AG10803 (cell line): ENCODE measurements at regions not wholly inside any gene's neighbourhood (a gene's known extent, or its start where the extent isn't known, plus 50 kb on each side); places are given as distances from the start of the nearest gene placed in this dataset.
A peak's percentile ranks its signal among the peaks of the same experiment; 100 is the strongest.
"Not testable (repeated sequence)": the region's sequence is repeated elsewhere in the genome, so short reads cannot be mapped to it uniquely, and the experiment has no call there.

Experiments used
- DNase-seq: peaks from one replicate; pipeline ENCODE4 v3.0.0; 2010; ENCODE audit warnings: low read depth
- H3K4me3 ChIP-seq: 2 replicates; pipeline ENCODE4 v1.5.1; 2011; ENCODE audit warnings: mild to moderate bottlenecking, low read length, control low read depth
- TF ChIP-seq, protein P1 (sequence below): conservative IDR thresholded peaks from 2 replicates; pipeline ENCODE4 v1.5.1; 2011; ENCODE audit warnings: mild to moderate bottlenecking, low read length, control low read depth, inconsistent platforms

DNA sequence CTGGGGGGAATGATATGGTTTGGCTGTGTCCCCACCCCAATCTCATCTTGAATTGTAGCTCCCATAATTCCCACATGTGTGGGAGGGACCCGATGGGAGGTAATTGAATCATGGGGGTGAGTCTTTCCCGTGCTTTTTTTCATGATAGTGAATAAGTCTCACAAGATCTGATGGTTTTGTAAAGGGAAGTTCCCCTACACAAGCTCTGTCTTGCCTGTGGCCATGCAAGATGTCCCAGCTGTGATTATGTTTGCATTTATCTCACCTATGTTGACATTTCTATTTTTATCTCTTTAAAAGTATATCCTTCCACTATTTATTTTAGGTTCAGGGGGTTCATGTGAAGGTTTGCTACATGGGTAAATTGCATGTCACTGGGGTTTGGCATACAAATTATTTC lies 323.9 kb upstream of the GLI3 start:
- H3K4me3 ChIP-seq, result no peak overlapping the region
- DNase-seq, result no peak
- TF ChIP-seq, protein P1, sequence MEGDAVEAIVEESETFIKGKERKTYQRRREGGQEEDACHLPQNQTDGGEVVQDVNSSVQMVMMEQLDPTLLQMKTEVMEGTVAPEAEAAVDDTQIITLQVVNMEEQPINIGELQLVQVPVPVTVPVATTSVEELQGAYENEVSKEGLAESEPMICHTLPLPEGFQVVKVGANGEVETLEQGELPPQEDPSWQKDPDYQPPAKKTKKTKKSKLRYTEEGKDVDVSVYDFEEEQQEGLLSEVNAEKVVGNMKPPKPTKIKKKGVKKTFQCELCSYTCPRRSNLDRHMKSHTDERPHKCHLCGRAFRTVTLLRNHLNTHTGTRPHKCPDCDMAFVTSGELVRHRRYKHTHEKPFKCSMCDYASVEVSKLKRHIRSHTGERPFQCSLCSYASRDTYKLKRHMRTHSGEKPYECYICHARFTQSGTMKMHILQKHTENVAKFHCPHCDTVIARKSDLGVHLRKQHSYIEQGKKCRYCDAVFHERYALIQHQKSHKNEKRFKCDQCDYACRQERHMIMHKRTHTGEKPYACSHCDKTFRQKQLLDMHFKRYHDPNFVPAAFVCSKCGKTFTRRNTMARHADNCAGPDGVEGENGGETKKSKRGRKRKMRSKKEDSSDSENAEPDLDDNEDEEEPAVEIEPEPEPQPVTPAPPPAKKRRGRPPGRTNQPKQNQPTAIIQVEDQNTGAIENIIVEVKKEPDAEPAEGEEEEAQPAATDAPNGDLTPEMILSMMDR, result no peak

DNA sequence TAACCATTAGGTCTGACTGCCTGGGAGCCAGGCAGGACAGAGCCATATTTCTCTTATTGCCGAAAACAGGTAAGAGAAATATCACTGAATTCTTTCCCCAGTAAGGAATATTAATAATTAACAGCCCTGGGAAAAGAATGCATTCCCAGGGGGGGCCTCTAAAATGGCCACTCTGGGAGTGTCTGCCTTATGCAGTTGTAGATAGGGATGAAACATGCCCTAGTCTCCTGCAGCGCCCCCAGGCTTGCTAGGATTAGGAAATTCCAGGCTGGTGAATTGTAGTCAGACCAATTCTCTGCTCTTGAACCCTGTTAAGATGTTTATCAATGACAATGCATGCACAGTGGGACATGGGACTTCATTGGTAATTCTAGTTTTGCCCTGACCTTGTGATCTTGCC lies 317.9 kb upstream of the GLI3 start:
- H3K4me3 ChIP-seq, DNase-seq: not testable (repeated sequence)

DNA sequence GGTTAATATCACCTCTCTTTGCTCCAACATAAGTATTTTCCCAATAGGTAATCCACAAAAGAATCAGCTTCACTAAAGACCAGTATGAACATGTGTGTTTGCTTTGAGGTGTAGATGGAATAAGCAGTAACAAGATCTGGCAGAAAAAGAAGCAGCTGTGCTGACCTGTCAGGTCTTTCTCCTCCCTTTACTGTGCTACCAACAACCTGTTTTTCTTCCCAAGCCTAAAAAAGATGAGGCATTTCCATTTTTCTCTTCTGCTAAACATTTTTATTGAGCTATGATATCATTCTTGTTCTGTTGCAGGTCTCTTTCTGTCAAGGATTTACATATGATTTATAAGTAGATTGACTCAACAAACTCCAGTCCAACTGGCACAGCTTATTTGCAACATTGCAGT lies 315.2 kb upstream of the GLI3 start:
- TF ChIP-seq, protein P1, result no peak
- no peak overlapping the region for H3K4me3 ChIP-seq
- DNase-seq, result no peak

DNA sequence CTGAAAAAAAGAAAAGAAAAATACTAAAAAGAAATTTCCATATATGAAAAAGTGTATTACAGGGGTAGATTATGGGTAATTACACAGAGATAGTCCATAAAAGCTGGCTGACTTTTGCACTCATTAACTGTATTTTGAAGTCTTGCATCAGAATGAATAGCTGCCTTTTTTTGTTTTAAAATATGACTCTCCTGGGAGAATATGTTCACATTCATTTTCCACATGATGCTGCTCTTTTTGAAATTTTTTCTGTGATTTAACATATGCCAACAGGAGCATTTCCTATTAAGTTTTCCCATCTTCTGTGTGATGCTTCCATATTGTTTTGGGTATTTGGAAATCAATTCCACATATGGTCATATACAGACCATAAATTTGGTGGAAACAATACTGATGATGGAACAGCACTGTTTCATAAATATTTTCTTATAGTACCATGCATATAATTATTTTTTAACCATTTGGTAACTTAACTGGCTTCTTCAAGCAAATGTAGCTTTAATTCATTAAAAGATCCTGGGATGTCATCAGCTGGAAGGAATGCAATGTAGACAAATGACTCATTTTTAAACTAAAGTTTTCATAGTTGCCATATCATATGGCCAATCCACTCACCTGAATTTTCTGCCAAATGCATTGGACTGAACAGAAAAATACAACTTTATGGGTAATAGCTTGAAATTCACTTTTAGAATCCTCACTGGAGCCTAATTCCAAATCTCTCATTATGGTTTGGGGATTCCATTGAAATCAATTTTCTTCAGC lies 313.9 kb upstream of the GLI3 start:
- peak; percentile 17 for DNase-seq
- TF ChIP-seq, protein P1, result no peak
- H3K4me3 ChIP-seq, result no peak overlapping the region

DNA sequence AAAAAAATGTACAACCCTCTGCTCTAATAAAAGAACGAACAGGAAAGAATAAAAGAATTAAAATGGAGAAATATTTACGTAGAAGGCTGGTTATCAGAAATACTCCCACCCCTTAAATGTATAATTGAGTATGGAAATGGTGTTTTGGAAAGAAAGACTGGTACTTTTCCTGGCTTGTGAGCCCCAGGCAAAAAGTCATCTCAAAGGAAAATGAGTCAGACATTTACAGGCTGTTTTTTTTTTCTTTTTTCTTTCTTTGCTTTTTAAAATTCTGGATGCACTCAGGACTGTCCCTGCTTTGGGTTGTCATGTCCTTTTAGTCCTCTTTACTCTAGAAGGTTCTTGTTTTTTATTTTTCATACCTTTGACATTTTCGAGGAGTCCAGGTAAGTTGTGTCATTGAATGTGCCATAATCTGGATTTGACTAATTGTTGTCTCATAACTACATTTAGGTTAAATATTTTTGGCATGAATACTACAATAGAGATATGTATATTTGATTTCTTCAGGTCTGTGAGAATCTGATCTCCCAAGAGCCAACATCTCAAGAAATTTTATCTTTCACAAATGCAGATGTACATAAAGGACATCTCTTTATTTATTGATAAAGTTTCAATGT lies 313.0 kb upstream of the GLI3 start:
- TF ChIP-seq, protein P1, result no peak
- H3K4me3 ChIP-seq, result no peak overlapping the region
- DNase-seq, result no peak

DNA sequence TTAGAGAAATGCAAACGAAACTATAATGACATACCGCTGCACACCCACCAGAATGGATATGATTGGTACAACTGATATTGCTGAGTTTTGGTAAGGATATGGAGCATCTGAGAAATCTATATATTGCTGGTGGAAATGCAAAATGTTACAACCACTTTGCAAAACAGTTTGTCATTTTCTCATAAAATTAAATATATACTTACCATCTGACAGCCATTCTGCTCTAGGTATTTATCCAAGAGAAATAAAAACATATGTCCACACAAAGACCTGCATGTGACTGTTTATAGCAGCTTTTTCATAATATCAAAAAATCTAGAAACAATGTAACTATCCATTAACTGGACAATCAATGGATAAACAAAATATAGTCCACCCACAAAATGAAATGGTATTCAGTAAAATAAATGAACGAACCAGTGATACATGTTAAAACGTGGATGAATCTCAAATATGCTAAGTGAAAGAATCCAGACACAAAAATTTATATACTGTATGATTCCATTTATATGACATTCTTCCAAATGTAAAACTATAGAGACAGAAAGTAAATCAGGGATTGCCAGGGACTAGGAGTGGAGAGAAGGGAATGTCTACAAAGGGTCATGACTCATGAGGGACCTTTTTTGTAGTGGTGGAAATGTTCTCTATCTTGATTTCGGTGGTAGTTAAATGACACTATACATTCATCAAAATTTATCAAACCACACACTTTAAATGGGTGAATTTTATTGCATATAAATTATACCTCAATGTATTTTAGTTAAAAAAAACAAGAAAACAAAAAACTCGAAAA lies 312.0 kb upstream of the GLI3 start:
- H3K4me3 ChIP-seq, result no peak overlapping the region
- DNase-seq, result no peak
- TF ChIP-seq, protein P1, result no peak

DNA sequence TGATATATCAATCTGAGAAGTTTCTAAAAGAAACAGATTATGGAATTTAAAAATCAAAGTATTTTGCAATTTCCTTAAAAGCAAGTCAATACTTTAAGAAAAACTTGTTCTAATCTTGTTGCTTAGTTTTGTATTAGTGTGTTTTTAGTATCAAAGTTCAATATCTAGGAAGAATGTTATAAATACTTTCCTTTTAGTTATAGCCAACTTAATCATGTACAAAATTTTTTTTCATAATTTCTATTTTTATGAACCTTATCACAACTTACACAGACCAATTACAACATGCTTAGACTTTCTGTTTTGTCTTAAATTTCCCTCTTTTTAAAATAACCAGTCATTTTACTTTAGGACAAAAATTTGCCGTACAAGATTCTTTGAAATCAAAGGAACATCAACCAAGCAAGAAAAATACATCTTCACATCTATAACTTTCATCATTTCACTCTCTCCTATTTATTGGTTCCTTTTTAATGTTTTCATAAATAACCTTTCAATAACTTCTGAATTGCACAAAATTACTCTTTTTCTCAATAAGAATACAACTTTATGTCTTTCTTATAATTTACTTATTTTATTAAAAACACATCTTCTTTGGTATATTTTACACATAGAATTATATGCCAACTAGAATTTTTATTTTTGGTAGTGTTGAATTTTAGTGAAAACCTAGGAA lies 308.2 kb upstream of the GLI3 start:
- DNase-seq, result no peak
- no peak overlapping the region for H3K4me3 ChIP-seq
- TF ChIP-seq, protein P1, result no peak
